B cell (primary cell): ENCODE measurements at regions not wholly inside any gene's neighbourhood (a gene's known extent, or its start where the extent isn't known, plus 50 kb on each side); places are given as distances from the start of the nearest gene placed in this dataset.

Source experiments
- ATAC-seq: fragments of 200-7000 bp; cut with Tn5 transposase; one replicate; pipeline ENCODE4 v1.10.0; 2021; ENCODE audit warnings: low read depth, mild to moderate bottlenecking, moderate number of reproducible peaks, moderate library complexity
- CTCF ChIA-PET: fragments of 350-600 bp; sonication (Branson Sonifier 250); formaldehyde crosslinking; loops from one replicate; lab custom pipeline; 2021; ENCODE audit warnings: antibody characterized with exemption, inconsistent platforms; lab: Charles Lee
- POLR2A ChIA-PET: fragments of 350-600 bp; sonication (Branson Sonifier 250); formaldehyde crosslinking; loops from one replicate; lab custom pipeline; 2021; ENCODE audit warnings: antibody characterized with exemption; lab: Charles Lee
- DNase-seq: peaks from one replicate; pipeline ENCODE4 v3.0.0; 2013
- H2AFZ ChIP-seq: 2 replicates; pipeline ENCODE4 v1.6.1; 2012; ENCODE audit warnings: mild to moderate bottlenecking, low read depth, low read length; ENCODE audit not compliant: insufficient read depth, poor library complexity, severe bottlenecking
- H3K27ac ChIP-seq, 2 donors: 1 replicate in 1 of 2; 2 replicates in 1 of 2; pipeline ENCODE4 v1.5.1; 2012 to 2013; ENCODE audit warnings: low read length in 2 of 2, mild to moderate bottlenecking in 2 of 2, moderate library complexity in 1 of 2
- H3K27me3 ChIP-seq, 4 experiments: fragments of 200-600 bp in 1 of 4; sonication (generic) in 1 of 4; replicated peaks in 1 of 4; 1 replicate in 2 of 4; 2 replicates in 2 of 4; pipeline versions ENCODE4 v1.6.1 to v1.7.0; 2013 to 2016; ENCODE audit warnings: low read length in 3 of 4, mild to moderate bottlenecking in 2 of 4, mixed read lengths in 1 of 4, moderate library complexity in 1 of 4; ENCODE audit not compliant: insufficient read depth in 4 of 4, control insufficient read depth in 3 of 4; ENCODE audit errors: control extremely low read depth in 1 of 4
- H3K36me3 ChIP-seq, 2 experiments: replicated peaks in 1 of 2; 1 replicate in 1 of 2; 2 replicates in 1 of 2; pipeline versions ENCODE4 v1.6.1 to v1.7.1; 2013; ENCODE audit warnings: low read length in 1 of 2; ENCODE audit not compliant: insufficient read depth in 2 of 2, control insufficient read depth in 1 of 2; ENCODE audit errors: control extremely low read depth in 1 of 2, extremely low read depth in 1 of 2
- H3K4me1 ChIP-seq, 2 donors: fragments of 200-600 bp in 1 of 2; sonication (generic) in 1 of 2; 1 replicate in 1 of 2; 2 replicates in 1 of 2; pipeline versions ENCODE4 v1.5.1 to v1.6.1; 2013 to 2017; ENCODE audit warnings: low read length in 2 of 2; ENCODE audit not compliant: control insufficient read depth in 2 of 2, insufficient read depth in 2 of 2
- H3K4me2 ChIP-seq: replicated peaks from 2 replicates; pipeline ENCODE3; 2012; ENCODE audit warnings: mild to moderate bottlenecking, low read depth, low read length; ENCODE audit not compliant: poor library complexity, severe bottlenecking
- H3K4me3 ChIP-seq, 5 experiments: fragments of 200-600 bp in 1 of 5; sonication (generic) in 1 of 5; 1 replicate in 3 of 5; 2 replicates in 2 of 5; pipeline versions ENCODE4 v1.5.1 to v1.7.0; 2011 to 2016; ENCODE audit warnings: low read length in 4 of 5, mild to moderate bottlenecking in 4 of 5, low read depth in 2 of 5, control low read depth in 1 of 5, moderate library complexity in 1 of 5; ENCODE audit not compliant: insufficient read depth in 1 of 5; ENCODE audit errors: control extremely low read depth in 1 of 5, extremely low read depth in 1 of 5
- H3K79me2 ChIP-seq: fragments of 200-600 bp; sonication (generic); one replicate; pipeline ENCODE4 v1.6.0; 2016; ENCODE audit warnings: low read length; ENCODE audit not compliant: control insufficient read depth, insufficient read depth
- H3K9ac ChIP-seq: fragments of 200-600 bp; sonication (generic); 2 replicates; pipeline ENCODE4 v1.6.1; 2017; ENCODE audit warnings: mild to moderate bottlenecking, low read length, moderate library complexity
- H3K9me3 ChIP-seq, 3 donors: one replicate each; pipeline versions ENCODE4 v1.6.1 to v1.7.1; 2013; ENCODE audit warnings: low read length in 2 of 3; ENCODE audit not compliant: control insufficient read depth in 2 of 3, insufficient read depth in 1 of 3; ENCODE audit errors: control extremely low read depth in 1 of 3
- H4K20me1 ChIP-seq: 2 replicates; pipeline ENCODE4 v1.6.0; 2012; ENCODE audit warnings: mild to moderate bottlenecking, low read length; ENCODE audit not compliant: insufficient read depth, control insufficient read depth, poor library complexity, severe bottlenecking
- H3K27ac Mint-ChIP-seq: one replicate; pipeline ENCODE4 v1.8.0; 2021; ENCODE audit warnings: mixed read lengths
- H3K27me3 Mint-ChIP-seq: one replicate; pipeline ENCODE4 v1.8.0; 2021; ENCODE audit warnings: mixed read lengths
- H3K4me1 Mint-ChIP-seq: one replicate; pipeline ENCODE4 v1.8.0; 2021; ENCODE audit warnings: mixed read lengths
- H3K4me3 Mint-ChIP-seq: one replicate; pipeline ENCODE4 v1.8.0; 2021; ENCODE audit warnings: mixed read lengths
- H3K9me3 Mint-ChIP-seq: one replicate; pipeline ENCODE4 v1.8.0; 2022; ENCODE audit warnings: mixed read lengths; ENCODE audit not compliant: insufficient read depth
- EZH2 ChIP-seq: IDR thresholded peaks from 2 replicates; pipeline ENCODE4 v1.6.1; 2012; ENCODE audit warnings: borderline replicate concordance, low read depth, mild to moderate bottlenecking, moderate library complexity, low read length; ENCODE audit not compliant: insufficient read depth, poor library complexity, severe bottlenecking
- WGBS: methylation state at CpG from one replicate; pipeline ENCODE4 v1.1.5; 2013; ENCODE audit warnings: missing lambda C conversion rate; ENCODE audit not compliant: insufficient coverage; 5-methylcytosine and 5-hydroxymethylcytosine counted together
- intact Hi-C: fragments of 100-400 bp; cut with micrococcal nuclease; formaldehyde crosslinking; loops from one replicate; pipeline ENCODE4 v1.10.0; 2022
- TF ChIP-seq, protein P1 (sequence below): fragments of 200-600 bp; IDR thresholded peaks from one replicate; pipeline ENCODE4 v1.8.0; 2022; ENCODE audit warnings: antibody characterized with exemption, mild to moderate bottlenecking

GRCh38 chr19:23527797-23528196, 132.5 kb upstream of the ZNF91 start:
- no peak for TF ChIP-seq EZH2
- TF ChIP-seq, protein P1, sequence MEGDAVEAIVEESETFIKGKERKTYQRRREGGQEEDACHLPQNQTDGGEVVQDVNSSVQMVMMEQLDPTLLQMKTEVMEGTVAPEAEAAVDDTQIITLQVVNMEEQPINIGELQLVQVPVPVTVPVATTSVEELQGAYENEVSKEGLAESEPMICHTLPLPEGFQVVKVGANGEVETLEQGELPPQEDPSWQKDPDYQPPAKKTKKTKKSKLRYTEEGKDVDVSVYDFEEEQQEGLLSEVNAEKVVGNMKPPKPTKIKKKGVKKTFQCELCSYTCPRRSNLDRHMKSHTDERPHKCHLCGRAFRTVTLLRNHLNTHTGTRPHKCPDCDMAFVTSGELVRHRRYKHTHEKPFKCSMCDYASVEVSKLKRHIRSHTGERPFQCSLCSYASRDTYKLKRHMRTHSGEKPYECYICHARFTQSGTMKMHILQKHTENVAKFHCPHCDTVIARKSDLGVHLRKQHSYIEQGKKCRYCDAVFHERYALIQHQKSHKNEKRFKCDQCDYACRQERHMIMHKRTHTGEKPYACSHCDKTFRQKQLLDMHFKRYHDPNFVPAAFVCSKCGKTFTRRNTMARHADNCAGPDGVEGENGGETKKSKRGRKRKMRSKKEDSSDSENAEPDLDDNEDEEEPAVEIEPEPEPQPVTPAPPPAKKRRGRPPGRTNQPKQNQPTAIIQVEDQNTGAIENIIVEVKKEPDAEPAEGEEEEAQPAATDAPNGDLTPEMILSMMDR, result no peak
- no peaks in the 10 kb centered on the region for H3K79me2 ChIP-seq
- CTCF ChIA-PET, result no interaction called here
- Mint-ChIP-seq H3K27ac (no peak overlapping the region), H3K4me3 (no peak overlapping the region), H3K27me3 (no peaks in the 10 kb centered on the region), H3K9me3 (peaks cover 14% of the 10 kb centered on the region), H3K4me1 (no peaks in the 10 kb centered on the region)
- no peak overlapping the region for H3K4me3 ChIP-seq
- no peak overlapping the region for H3K9ac ChIP-seq
- intact Hi-C loops, result no loop called here
- H3K36me3 ChIP-seq, result no peaks in the 10 kb centered on the region
- POLR2A ChIA-PET, result no interaction called here
- peaks cover 4 to 22% (median 6%) of the 10 kb centered on the region in 3 donors for H3K9me3 ChIP-seq
- H2AFZ ChIP-seq, result no peak overlapping the region
- ATAC-seq (no peak), DNase-seq (no peak)
- 67% methylated on average over 2 of the region's 2 CpGs for WGBS
- no peak overlapping the region for H3K27ac ChIP-seq
- H3K27me3 ChIP-seq, result no peaks in the 10 kb centered on the region
- no peak overlapping the region for H3K4me2 ChIP-seq
- no peaks in the 10 kb centered on the region for H3K4me1 ChIP-seq
- no peaks in the 10 kb centered on the region for H4K20me1 ChIP-seq

DNA sequence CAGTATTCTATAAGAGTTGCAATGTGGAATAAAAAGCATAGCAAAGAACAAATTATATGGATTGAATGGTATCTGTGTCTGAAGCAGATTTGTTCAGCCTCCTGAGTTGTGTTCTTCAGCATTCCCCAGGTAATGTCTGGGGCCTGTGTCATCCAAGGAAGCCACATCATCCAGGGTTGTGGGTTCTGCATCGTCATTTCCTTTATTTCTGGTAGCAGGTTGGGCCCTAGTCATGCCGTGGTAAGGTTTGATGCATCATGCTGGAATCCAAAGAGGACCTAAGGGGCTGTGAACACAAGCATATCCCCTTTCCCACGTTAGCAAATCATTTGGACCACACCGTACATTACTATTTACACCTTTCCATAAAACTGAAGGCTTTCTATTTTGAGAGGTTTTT, 131.0 kb upstream of the ZNF91 start:
- no peaks in the 10 kb centered on the region for H3K27me3 ChIP-seq
- Mint-ChIP-seq H3K4me3 (no peak overlapping the region), H3K9me3 (peaks cover 11% of the 10 kb centered on the region), H3K4me1 (no peaks in the 10 kb centered on the region), H3K27ac (no peak overlapping the region), H3K27me3 (no peaks in the 10 kb centered on the region)
- ChIA-PET POLR2A (no interaction called here), CTCF (no interaction called here)
- no peaks in the 10 kb centered on the region for H3K79me2 ChIP-seq
- H3K9me3 ChIP-seq, result peaks cover 3 to 16% (median 6%) of the 10 kb centered on the region in 3 donors
- TF ChIP-seq, protein P1, result no peak
- no peak for TF ChIP-seq EZH2
- no peak overlapping the region for H2AFZ ChIP-seq
- intact Hi-C loops, result no loop called here
- H3K4me3 ChIP-seq, result no peak overlapping the region
- no peak overlapping the region for H3K27ac ChIP-seq
- no peaks in the 10 kb centered on the region for H4K20me1 ChIP-seq
- WGBS, result 60% methylated on average over 1 of the region's 4 CpGs
- DNase-seq (no peak), ATAC-seq (no peak)
- H3K9ac ChIP-seq, result no peak overlapping the region
- H3K4me2 ChIP-seq, result no peak overlapping the region
- no peaks in the 10 kb centered on the region for H3K36me3 ChIP-seq
- no peaks in the 10 kb centered on the region for H3K4me1 ChIP-seq
